SKM-1 treated with dmso at 0.1 percent for 144 hours (cell line): ENCODE measurements at regions not wholly inside any gene's neighbourhood (a gene's known extent, or its start where the extent isn't known, plus 50 kb on each side); places are given as distances from the start of the nearest gene placed in this dataset.
A peak's percentile ranks its signal among the peaks of the same experiment; 100 is the strongest.
"Not testable (repeated sequence)": the region's sequence is repeated elsewhere in the genome, so short reads cannot be mapped to it uniquely, and the experiment has no call there.

ENCODE experiments used
- DNase-seq: peaks from one replicate; lab custom pipeline; 2025; ENCODE audit not compliant: unreplicated experiment; lab: John Stamatoyannopoulos, UW

GRCh38 chr20:1827510-1827973 lies 67.7 kb upstream of the SIRPA start:
- no peak for DNase-seq

DNA sequence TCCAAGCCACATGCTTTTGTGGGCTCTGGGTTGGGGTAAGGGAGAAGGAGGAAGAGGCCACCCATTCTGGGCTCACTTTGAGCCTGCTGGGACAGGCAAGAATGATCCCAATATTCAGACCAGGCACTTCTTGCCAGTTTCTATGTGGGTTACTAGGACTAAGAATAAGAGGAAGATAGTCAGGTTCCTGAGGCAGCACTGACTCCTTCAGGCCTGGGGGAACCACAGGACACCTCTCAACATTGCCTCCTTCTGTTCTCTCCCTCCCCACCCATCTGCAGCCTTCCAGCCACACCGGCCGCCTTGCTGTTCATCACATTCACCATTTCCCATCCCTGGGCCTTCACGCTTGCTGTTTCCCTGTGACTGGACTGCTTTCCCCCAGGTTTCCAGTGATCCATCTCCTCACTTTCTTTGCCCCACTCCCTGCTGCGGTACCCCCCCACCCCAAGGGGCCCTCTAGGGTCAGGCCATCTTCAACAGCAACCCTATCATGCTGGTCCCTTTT lies 69.2 kb upstream of the SIRPA start:
- no peak for DNase-seq

GRCh38 chr20:1825507-1825906 lies 69.7 kb upstream of the SIRPA start:
- DNase-seq: no peak

- no peak for DNase-seq
Observed at GRCh38 chr20:1824834-1825233, 70.4 kb upstream of the SIRPA start.

GRCh38 chr20:1824181-1824580 lies 71.0 kb upstream of the SIRPA start:
- peak; percentile 23 for DNase-seq

GRCh38 chr20:1823450-1823844 lies 71.8 kb upstream of the SIRPA start:
- DNase-seq: peak; percentile 25

GRCh38 chr20:1822564-1823449 lies 72.4 kb upstream of the SIRPA start:
- DNase-seq: no peak

DNA sequence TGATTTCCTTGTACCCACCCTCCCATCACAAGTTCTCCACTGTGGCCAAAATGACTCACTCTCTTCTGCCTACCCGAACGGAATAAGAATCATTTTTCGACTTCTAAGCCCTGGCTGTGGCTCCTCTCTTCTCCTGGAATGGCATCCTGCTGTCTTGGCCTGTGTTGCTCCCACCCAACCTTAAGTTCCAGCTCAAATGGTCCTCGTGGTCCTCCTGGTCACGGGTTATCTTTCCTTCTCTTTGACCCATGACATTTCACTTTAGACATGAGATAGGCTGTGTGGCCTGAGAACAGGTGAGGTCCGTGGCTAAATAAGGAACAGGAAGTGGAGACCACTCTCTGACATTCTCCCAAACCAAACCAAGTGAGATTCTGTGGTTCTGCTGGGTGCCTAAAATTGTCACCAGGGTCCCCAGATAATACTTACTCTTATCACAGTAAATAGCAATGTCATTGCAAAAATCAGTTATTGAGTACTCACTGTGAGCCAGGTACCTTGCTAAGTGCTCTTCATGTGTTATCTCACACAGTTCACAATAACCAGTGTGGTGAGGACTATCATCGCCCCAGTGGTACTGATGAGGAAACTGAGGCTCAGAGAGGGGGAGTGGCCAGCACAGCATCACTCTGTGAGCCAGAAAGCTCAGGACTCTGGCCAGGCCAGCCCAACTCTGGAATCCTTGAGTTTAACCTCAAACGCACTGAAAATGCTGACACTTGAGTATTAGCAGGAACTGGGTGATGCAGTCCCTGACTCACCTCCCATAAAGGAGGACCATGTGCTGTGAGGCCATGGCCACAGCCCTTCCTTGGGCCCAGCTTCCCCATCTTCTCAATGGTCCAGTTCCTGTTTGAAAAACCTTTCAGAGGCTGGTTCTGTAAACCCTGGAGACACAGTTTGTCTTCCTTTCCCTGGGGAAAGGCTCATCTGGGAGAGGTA lies 74.8 kb upstream of the SIRPA start:
- no peak for DNase-seq

DNA sequence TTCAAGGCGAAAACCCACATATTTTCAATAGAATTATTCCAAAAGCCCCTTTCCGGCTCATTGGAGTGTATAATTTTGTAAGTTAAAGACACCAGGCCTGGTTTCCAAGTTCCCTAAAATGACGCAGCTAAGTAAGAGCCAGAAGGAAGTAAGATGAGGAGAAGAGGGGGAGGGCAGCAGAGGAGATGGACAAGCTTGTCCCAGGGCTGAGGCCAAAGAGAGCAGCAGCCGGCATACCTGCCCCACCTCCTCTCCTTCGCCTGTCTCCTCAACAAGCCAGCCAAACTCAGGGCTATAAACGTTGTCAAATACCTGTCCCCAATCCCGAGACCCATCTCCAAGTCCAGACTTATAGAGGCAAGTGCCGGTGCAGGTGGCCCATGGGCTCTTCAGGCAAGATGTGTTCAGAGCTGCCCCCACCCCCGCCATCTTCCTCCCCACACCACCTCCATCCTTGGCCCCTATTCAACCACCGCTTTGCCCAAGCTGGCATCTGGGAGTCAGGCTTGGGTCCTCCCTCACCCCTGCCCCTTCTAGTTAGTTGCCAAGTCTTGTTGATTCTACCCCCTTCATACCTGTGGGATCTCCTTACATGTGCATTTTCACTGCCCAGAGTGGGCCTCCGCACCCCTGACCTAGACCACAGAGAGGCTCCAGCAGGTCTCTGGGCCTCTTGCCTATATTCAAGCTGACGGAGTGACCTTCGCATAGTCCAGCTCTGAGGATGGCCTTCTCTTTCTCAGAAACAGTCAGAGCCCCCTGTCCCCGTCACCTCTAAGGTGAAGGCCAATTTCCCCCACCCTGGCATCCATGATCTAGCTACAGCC lies 75.7 kb upstream of the SIRPA start:
- peak; percentile 27 for DNase-seq

- DNase-seq: no peak
Observed at GRCh38 chr20:1818895-1819294, 76.3 kb upstream of the SIRPA start.

GRCh38 chr20:1818247-1818840 lies 76.9 kb upstream of the SIRPA start:
- DNase-seq: no peak

DNA sequence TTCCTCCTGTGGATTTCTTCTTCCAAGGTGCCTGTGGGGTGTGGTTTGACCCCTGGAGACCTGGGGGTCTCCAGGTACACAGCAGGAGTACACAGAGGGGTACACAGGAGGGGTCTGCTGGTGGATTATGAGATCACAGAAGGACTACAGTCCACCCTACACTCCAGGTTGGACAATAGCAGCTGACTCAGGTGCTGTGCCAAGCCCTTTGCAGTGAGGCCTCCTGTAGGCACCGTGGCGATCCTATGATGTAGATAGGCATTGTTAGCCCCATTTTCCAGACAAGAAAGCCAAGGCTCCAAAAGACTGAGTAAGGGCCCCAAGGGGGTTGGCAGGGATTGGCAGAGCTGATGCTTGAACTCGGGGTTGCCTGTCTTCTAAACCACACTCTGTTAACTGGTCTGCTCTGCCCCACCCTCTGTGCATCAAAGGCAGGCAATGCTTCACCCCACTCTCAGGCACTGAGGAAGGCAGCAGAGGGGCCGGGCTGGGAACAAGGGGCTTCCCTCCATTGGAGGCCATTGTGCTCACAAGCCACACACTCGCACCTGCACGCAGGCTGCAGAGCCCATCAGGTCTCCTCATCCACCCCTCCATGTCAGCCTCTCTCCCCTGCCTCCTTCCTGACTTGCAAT lies 77.5 kb upstream of the SIRPA start:
- DNase-seq: no peak

GRCh38 chr20:1816384-1817381 lies 78.5 kb upstream of the SIRPA start:
- no peak for DNase-seq

- no peak for DNase-seq
Observed at GRCh38 chr20:1815502-1816085, 79.6 kb upstream of the SIRPA start.

- DNase-seq: not testable (repeated sequence)
Observed at GRCh38 chr20:1814861-1815260, 80.3 kb upstream of the SIRPA start.

DNA sequence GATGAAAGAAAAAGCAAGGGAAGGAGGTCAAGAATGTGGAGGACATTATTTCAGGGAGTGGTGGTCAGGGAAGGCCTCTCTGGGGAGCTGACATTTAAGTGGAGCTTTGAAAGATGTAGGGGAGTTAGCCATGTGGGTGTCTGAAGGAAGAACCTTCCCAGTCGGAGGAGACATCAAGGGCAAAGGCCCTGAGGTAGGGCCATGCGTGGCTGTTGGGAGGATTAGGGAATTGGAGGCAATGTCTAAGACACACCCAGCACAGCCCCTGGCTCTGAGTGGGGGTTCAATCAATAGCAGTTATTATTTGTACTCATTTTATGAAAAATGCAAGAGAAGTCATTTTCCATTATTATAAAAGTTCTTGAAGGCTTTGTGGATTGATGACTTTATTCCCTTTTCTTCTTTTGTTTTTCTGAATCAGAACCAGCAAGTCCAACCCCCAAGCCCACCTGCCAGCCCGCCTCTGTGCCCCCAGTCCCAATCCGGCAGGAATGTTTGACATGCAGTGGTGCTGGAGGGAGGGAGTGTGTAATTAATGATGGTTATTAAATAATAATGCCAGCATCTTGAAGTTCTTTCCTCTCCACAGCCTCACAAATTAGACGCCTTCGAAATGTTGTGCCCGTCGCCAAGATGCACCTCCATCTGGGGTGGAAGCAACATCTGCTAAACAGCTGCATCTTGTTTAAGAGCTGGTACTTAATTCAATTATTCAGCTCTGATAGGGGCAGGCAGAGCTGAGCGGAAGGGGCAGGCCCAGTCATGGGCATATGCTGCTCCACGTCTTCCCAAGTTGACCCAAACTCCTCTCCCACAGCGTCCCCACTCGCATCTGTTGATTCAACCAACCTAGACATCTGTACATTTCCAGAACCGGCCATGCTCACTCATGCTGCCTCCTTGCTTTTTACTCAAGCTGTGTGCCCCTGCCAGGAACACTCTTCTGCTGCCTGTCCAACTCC lies 81.3 kb upstream of the SIRPA start:
- DNase-seq: no peak

GRCh38 chr20:1813101-1813529 lies 82.1 kb upstream of the SIRPA start:
- no peak for DNase-seq
